K562 (cell line): ENCODE measurements at regions not wholly inside any gene's neighbourhood (a gene's known extent, or its start where the extent isn't known, plus 50 kb on each side); places are given as distances from the start of the nearest gene placed in this dataset.

ENCODE experiments used
- BRCA1 ChIP-seq, 2 experiments: fragments of 450-650 bp in 1 of 2; sonication (generic) in 1 of 2; formaldehyde crosslinking in 1 of 2; IDR thresholded peaks; 2 replicates each; pipeline versions ENCODE4 v1.5.0 to v1.6.1; 2017 to 2020; ENCODE audit warnings: mild to moderate bottlenecking in 1 of 2, missing genetic modification reagents in 1 of 2
- CREB3 ChIP-seq: fragments of 450-650 bp; conservative IDR thresholded peaks from 2 replicates; pipeline ENCODE4 v1.6.1; 2016; ENCODE audit warnings: missing genetic modification characterization, low read depth, mild to moderate bottlenecking, missing compliant biosample characterization, moderate library complexity
- ESRRB ChIP-seq: fragments of 250-450 bp; sonication (Bioruptor Pico); IDR thresholded peaks from 2 replicates; pipeline ENCODE4 v1.5.0; 2020; ENCODE audit warnings: mild to moderate bottlenecking, moderate library complexity, borderline replicate concordance
- GATA2 ChIP-seq: sonication (generic); formaldehyde crosslinking; IDR thresholded peaks from 2 replicates; pipeline ENCODE4 v1.4.0; 2020; ENCODE audit warnings: mild to moderate bottlenecking, missing genetic modification reagents
- HCFC1 ChIP-seq: IDR thresholded peaks from 2 replicates; pipeline ENCODE4 v1.6.1; 2012; ENCODE audit warnings: low read depth, low read length, improper control_type of control experiment
- NCOA2 ChIP-seq, 2 experiments: fragments of 450-650 bp; IDR thresholded peaks; 2 replicates each; pipeline ENCODE4 v1.6.1; 2018; ENCODE audit warnings: mild to moderate bottlenecking in 2 of 2, moderate library complexity in 1 of 2; ENCODE audit not compliant: partially characterized antibody in 2 of 2
- NFE2L1 ChIP-seq: fragments of 450-650 bp; IDR thresholded peaks from 2 replicates; pipeline ENCODE4 v1.6.1; 2016; ENCODE audit warnings: missing genetic modification characterization, low read depth, mild to moderate bottlenecking, missing compliant biosample characterization, moderate library complexity, borderline replicate concordance
- PATZ1 ChIP-seq: fragments of 250-450 bp; sonication (Bioruptor Pico); IDR thresholded peaks from 2 replicates; pipeline ENCODE4 v1.5.0; 2020; ENCODE audit warnings: mild to moderate bottlenecking, borderline replicate concordance
- PHB ChIP-seq: fragments of 250-450 bp; sonication (Bioruptor Pico); IDR thresholded peaks from 2 replicates; pipeline ENCODE4 v1.5.0; 2021
- PHF21A ChIP-seq: fragments of 450-650 bp; IDR thresholded peaks from 2 replicates; pipeline ENCODE4 v1.6.1; 2017; ENCODE audit warnings: low read depth, borderline replicate concordance
- RB1 ChIP-seq: fragments of 450-650 bp; IDR thresholded peaks from 2 replicates; pipeline ENCODE4 v1.6.1; 2017; ENCODE audit warnings: low read depth, mild to moderate bottlenecking
- RBM25 ChIP-seq: fragments of 200-400 bp; formaldehyde crosslinking; IDR thresholded peaks from 2 replicates; pipeline ENCODE4 v1.6.1; 2018; ENCODE audit warnings: low read length, low read depth, moderate library complexity; ENCODE audit not compliant: severe bottlenecking
- SMAD1 ChIP-seq: fragments of 150-350 bp; IDR thresholded peaks from 2 replicates; pipeline ENCODE4 v1.6.1; 2014; ENCODE audit warnings: low read length, low read depth; ENCODE audit not compliant: partially characterized antibody
- SOX6 ChIP-seq: fragments of 450-650 bp; IDR thresholded peaks from 2 replicates; pipeline ENCODE4 v1.6.1; 2014; ENCODE audit warnings: mild to moderate bottlenecking
- TBP ChIP-seq: optimal IDR thresholded peaks from 2 replicates; pipeline ENCODE3; 2011; ENCODE audit warnings: low read depth, low read length, improper control_type of control experiment
- YBX1 ChIP-seq: fragments of 450-650 bp; IDR thresholded peaks from 2 replicates; pipeline ENCODE4 v1.7.1; 2016; ENCODE audit warnings: mild to moderate bottlenecking
- ZNF398 ChIP-seq: fragments of 250-450 bp; sonication (Bioruptor Pico); IDR thresholded peaks from 2 replicates; pipeline ENCODE4 v1.8.0; 2021; ENCODE audit warnings: moderate library complexity, mild to moderate bottlenecking, inconsistent platforms
- ZNF583 ChIP-seq: fragments of 250-450 bp; sonication (Bioruptor Pico); IDR thresholded peaks from 2 replicates; pipeline ENCODE4 v1.4.0; 2020

- no peak for TF ChIP-seq ESRRB
- TF ChIP-seq PHB (CRISPR knock-in tag) = no peak
- TF ChIP-seq PHF21A = no peak
- no peak for TF ChIP-seq SOX6
- TF ChIP-seq RB1 = no peak
- TF ChIP-seq TBP = no peak
- TF ChIP-seq CREB3 (tag) = peak; percentile 59; the same call in 1 of the 2 replicates
- peak; percentile 86 for TF ChIP-seq ZNF583 (CRISPR knock-in tag)
- no peak for TF ChIP-seq HCFC1
- no peak for TF ChIP-seq GATA2 (CRISPR knock-in tag)
- no peak for TF ChIP-seq ZNF398 (CRISPR knock-in tag)
- no peak for TF ChIP-seq BRCA1 (IDR thresholded peaks at IDR 0.05)
- TF ChIP-seq BRCA1 (CRISPR knock-in tag; IDR thresholded peaks at IDR 0.05) = no peak
- TF ChIP-seq YBX1 = no peak
- TF ChIP-seq NCOA2 (IDR thresholded peaks at IDR 0.05; ENCODE audit: partially characterized antibody in 2 of 2) = no peak
- no peak for TF ChIP-seq RBM25
- no peak for TF ChIP-seq SMAD1
- no peak for TF ChIP-seq NFE2L1 (tag)
- no peak for TF ChIP-seq PATZ1 (CRISPR knock-in tag)
Measured at GRCh38 chr3:32056559-32057290, 49.7 kb upstream of the GPD1L start (continued).
